ENCODE measurements at regions not wholly inside any gene's neighbourhood (a gene's known extent, or its start where the extent isn't known, plus 50 kb on each side); places are given as distances from the start of the nearest gene placed in this dataset.
"Not testable (repeated sequence)": the region's sequence is repeated elsewhere in the genome, so short reads cannot be mapped to it uniquely, and the experiment has no call there.

DNA sequence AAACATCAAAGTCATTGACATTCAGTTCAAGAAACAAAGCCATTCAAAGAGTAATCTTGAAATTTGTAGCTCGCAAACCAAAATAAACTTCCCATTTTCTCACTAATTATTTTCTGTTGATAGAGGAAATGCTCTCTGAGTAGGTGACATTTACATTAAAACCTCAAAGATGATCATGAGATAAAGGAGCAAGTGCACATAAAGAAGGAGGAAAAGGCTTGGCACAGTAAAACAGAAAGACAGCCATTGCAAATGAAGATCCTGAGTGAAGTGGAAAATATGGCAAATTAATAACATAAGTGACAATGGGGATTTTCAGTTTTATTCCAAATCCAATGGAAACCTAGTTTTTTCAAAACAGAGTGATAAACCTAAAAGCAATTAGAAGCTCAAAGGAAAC, 2320.8 kb downstream of the ARAP2 start:
- no peak for DNase-seq

DNA sequence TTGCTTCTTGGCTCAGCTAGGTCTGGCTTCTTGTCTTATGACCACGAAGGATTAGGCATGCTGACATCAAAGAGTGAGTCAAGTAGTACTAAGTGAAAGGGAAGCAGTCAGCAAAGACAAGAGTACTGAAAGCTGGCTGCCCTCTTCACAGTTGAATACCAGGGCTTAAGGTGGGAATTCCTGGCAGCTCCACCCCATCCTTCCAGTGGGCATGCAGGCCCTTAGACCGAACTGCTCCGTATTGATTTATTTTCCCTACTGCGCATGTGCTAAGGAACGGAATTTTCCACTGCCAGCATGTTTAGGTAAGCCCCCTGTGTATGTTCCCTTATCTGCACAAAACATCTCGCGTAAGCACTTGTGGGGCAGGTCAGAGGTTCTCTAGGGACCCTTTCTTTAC, 2320.1 kb downstream of the ARAP2 start:
- peak; percentile 77 for DNase-seq

DNA sequence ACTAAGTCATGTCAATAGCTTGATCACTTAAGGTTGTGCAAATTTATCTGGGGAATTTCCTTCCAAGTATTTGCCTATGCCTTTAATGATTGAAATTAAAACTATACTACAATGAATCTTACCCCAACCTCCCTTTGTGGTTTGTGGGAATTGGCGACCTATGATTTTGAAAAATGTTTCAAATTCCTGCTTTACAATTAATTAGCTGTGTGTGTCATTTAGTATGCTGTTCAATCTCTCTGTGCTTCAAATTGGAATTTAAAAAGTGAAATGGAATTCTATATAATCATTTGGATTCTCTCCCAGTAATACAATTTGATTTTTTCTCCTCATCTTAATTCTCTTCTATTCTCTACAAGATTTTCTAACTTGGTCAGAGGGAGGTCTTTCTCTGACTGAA, 2319.5 kb downstream of the ARAP2 start:
- DNase-seq = no peak

GRCh38 chr4:33930497-33930896, 2313.8 kb downstream of the ARAP2 start:
- DNase-seq = peak; percentile 13

- no peak for DNase-seq
Observed at GRCh38 chr4:33931026-33931425, 2313.3 kb downstream of the ARAP2 start.

- no peak for DNase-seq
Observed at GRCh38 chr4:33940281-33940680, 2304.0 kb downstream of the ARAP2 start.

DNA sequence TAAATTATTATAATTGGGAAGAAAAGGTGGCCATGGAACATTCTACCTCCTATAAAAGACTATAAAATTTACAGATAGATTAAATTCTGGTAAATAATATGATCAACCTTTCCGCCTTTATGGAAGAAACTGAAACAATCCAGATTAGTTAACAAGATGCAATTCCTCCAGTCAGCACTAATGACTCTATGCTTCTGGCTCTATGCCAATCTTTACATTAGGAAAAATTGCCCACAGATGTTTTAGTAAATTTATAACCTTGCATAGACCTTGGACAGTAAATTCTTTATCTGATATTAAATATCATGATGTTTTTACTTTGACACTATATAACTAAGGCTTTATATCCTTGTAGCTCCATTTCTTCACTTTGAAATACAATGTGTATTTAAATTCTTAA, 2302.5 kb downstream of the ARAP2 start:
- DNase-seq = no peak

GRCh38 chr4:33948921-33949320, 2295.4 kb downstream of the ARAP2 start:
- DNase-seq = no peak

DNA sequence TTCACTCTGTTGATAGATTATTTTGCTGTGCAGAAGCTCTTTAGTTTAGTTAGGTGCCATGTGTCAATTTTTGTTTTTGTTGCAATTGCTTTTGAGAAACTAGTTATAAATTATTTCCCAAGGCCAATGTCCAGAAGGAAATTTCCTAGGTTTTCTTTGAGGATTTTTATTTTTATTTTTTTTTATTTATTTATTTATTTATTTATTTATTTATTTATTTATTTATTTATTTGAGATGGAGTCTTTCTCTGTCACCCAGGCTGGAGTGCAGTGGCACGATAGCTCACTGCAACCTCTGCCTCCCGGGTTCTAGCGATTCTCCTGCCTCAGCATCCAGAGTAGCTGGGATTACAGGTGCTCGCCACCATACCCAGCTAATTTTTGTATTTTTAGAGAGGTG, 2290.5 kb downstream of the ARAP2 start:
- not testable (repeated sequence) for DNase-seq

DNA sequence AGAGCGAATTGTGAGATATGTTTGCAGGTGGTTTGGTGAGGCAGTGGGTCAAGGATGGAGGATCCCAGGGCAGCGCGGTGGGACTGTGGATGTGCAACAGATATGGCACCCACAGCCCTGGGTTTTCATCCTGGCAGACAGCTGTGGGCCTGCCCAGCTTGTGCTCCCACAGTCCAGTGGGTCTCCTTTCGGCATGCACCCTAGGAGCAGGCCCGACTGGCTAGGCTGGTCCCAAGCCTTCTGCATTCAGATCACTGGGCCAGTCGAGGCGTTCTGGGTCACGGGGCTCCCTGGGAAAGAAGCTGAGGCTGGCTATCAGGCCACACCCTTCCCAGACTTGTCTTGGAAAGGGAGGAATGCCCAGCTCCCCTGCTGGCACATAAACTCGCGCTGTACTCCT, 2289.6 kb downstream of the ARAP2 start:
- DNase-seq = no peak

DNA sequence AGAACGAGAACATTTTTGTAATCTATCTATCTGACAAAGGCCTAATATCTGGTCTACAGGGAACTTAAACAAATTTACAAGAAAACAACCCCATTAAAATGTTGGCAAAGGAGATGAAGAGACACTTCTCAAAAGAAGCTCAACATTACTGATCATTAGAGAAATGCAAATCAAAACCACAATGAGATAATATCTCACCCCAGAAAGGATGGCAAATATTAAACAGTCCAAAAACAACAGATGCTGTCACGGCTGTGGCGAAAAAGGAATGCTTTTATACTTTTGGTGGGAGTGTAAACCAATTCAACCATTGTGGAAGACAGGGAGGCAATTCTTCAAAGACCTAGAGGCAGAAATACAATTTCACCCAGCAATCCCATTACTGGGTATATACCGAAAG, 2284.8 kb downstream of the ARAP2 start:
- no peak for DNase-seq

DNA sequence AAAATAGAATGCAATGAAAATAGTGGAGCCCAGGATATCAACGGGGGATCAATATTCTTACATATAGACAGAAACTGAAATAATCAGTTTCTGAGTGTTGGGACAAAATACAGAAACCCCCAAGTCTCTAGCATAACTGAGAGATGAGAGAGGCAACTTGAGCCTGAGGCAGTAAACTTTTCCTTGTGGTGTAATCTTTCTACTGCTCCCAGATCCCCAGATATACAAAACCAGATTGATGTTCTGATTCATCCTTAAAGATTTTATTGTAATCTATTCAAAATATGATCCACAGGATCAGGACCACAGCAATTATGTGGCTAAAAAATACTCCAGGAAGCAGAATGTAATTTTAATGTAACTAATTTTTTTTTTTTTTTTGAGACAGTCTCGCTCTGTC, 2282.6 kb downstream of the ARAP2 start:
- peak; percentile 12 for DNase-seq

DNA sequence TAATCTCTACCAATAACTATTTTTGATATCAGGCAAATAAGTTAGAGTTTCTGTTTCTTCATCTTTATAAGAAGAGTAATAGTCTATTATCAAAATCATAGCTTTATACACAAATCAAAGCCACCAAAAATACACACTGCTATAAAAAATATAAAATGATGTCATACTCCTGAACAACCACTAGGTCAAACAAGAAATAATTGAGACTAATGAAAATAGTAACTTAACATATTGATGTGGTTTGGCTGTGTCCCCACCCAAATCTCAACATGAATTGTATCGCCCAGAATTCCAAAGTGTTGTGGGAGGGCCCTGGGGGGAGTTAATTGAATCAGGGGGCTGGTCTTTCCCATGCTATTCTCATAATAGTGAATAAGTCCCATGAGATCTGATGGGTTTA, 2277.5 kb downstream of the ARAP2 start:
- DNase-seq = no peak

DNA sequence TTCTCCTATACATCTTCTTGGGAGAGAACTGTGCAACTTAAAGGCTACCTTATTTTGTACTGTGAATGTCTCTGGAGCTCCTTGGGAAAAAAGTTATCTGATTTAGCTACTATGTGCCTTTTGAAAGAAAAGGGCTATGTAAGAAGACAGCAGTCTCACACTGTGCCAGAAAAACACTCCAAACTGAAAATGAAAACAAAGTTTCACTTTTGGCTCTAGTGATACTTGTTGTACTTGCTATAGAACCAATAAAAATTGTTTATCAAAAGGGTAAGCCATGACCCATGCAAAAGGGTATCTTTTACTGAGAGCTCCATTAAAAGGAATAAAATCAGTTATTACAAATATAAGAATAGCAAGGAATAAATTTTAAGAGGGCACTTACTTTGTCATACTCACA, 2270.0 kb downstream of the ARAP2 start:
- no peak for DNase-seq

GRCh38 chr4:33975995-33976394, 2268.3 kb downstream of the ARAP2 start:
- no peak for DNase-seq

DNA sequence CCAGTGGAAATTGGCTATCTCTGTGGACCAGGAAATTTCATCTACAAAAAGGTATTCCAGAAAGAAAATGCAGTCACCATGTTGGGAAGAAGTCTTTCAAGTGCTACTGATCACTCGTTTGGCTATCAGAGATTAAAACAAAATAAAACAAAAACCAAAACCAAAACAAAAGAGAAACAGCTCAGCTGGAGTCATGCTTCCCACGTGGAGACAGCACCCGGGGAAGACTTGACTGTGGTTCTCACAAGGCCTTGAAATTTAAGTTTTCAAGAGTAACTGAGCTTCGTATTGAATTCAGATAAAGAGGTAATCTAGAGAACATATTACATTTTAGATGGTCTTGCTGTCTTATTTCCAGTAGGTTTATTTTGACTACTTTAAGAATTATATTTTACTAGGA, 2264.5 kb downstream of the ARAP2 start:
- DNase-seq = not testable (repeated sequence)

GRCh38 chr4:33980361-33980760, 2264.0 kb downstream of the ARAP2 start:
- no peak for DNase-seq

- DNase-seq = no peak
Observed at GRCh38 chr4:33989820-33990443, 2254.4 kb downstream of the ARAP2 start.

- DNase-seq = no peak
Observed at GRCh38 chr4:33996075-33996718, 2248.1 kb downstream of the ARAP2 start.

GRCh38 chr4:33998291-33998690, 2246.0 kb downstream of the ARAP2 start:
- no peak for DNase-seq

- DNase-seq = no peak
Observed at GRCh38 chr4:34000356-34000755, 2244.0 kb downstream of the ARAP2 start.

DNA sequence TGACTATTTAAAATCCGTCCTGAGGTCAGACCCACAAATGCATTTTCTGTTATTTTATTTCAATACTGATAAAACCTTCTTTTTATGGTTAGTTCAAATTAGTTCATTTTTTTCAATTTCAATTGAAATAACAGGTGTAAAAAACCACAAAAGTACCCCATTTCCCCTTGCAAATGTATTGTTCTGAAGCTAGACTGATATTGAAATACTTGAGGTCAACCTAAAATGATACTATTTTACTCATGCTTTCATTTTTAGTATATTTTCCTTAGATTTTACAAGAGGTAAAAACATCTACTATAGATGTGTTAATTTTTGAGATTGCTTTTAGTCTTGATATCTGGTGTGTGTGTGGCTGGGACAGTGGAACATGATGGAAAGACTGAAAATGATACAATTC, 2237.8 kb downstream of the ARAP2 start:
- DNase-seq = not testable (repeated sequence)

GRCh38 chr4:34009951-34010350, 2234.4 kb downstream of the ARAP2 start:
- no peak for DNase-seq

- DNase-seq = no peak
Observed at GRCh38 chr4:34010751-34011519, 2233.4 kb downstream of the ARAP2 start.
